ENCODE measurements at regions not wholly inside any gene's neighbourhood (a gene's known extent, or its start where the extent isn't known, plus 50 kb on each side); places are given as distances from the start of the nearest gene placed in this dataset.

DNA sequence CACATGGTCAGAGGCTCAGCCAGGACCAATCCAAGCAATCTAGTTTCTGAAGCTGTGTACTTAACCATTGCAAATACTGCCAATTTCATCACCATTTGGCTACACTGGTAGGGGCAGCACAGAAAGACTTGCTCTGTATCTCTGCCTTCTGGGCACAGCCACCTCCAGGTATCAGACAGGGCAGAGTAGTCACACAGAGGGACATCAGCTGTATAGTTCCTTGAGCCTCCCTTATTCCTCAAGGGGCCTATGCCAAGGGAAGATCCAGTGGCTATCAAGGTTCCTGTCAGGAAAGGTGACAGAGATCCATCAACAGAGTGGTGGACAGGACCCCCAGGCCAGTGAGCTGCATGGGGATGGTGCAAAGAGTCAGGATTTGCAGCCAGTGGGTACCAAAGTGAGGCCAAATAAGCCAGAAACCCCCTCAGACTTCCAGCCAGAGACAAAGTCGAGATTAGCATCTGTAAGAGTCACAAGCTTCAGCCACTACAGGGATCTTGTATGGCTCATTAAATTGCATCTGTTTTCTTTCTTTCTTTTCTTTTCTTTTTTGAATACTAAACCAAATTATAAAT is 381.6 kb upstream of the CPEB2 start:
- H3K36me3 Mint-ChIP-seq (ENCODE audit: low read depth) = no peaks in the 10 kb centered on the region
- H3K4me3 Mint-ChIP-seq = no peak overlapping the region
- ATAC-seq (no peak), DNase-seq (no peak)
- ChIA-PET CTCF (no interaction called here), POLR2A (no interaction called here)
- H3K27ac Mint-ChIP-seq = no peak overlapping the region
- H3K27me3 Mint-ChIP-seq (ENCODE audit: low read depth) = no peaks in the 10 kb centered on the region
- H3K4me1 Mint-ChIP-seq (ENCODE audit: low read depth) = no peaks in the 10 kb centered on the region
- H3K9me3 Mint-ChIP-seq (ENCODE audit: insufficient read depth) = no peaks in the 10 kb centered on the region

DNA sequence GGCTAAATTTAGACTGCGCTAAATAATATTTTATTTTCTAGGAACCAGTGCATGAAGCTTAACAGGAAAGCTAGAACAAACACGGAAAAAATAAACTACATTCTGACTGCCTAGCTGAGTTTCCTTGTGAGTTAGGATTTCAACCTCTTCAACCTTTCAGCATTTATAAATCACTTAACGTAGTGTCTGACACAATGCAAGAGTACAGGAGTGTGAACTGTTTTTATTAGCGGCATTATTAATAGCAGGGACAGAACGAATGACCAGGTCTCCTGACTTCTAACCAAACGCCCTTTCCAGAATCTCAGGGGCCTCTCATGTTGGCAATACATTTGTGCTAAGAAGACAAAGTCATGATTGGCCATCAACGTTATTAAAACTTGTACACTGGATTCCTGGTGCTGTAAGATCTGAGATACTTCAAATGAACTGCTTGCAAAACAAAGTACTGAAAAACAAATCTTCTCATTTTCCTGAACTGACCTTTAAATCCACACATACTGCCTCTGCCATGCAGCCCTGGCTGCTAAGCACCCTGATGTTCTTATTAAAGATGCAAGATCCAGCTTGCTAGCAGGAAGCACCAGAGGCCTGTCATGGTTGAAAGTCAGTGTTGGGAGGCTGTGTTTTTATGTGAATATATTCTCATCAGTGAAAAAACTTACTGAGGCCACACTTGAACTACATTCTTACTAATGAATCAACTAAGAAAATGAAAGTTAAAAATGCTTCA is 380.4 kb upstream of the CPEB2 start:
- Mint-ChIP-seq H3K36me3 (ENCODE audit: low read depth) (no peaks in the 10 kb centered on the region), H3K4me3 (no peak overlapping the region), H3K27me3 (ENCODE audit: low read depth) (no peaks in the 10 kb centered on the region), H3K4me1 (ENCODE audit: low read depth) (no peaks in the 10 kb centered on the region), H3K9me3 (ENCODE audit: insufficient read depth) (no peaks in the 10 kb centered on the region), H3K27ac (no peak overlapping the region)
- DNase-seq (no peak), ATAC-seq (no peak)
- ChIA-PET POLR2A (no interaction called here), CTCF (no interaction called here)

DNA sequence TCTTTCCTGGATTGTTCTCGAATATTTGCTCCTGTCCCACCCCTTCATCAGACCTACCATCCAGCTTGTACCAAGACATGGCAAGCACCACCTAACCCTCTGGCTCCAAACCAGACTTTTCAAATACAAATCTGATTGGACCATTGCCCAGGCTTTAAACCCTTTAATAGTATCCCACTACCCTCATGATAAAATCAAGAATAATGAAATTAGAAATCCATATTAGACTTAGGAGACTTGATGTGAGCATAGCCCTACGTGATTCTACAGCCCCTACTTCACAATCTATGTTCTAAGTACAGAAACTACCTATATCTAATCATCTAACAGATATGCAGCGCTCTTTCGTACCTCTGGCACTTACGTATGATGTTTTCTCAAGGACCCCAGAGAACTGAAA is 375.2 kb upstream of the CPEB2 start:
- H3K4me3 Mint-ChIP-seq = no peak overlapping the region
- CTCF ChIA-PET = no interaction called here
- DNase-seq (no peak), ATAC-seq (no peak)
- no peak overlapping the region for H3K27ac Mint-ChIP-seq
- H3K4me1 Mint-ChIP-seq (ENCODE audit: low read depth) = no peaks in the 10 kb centered on the region
- no peaks in the 10 kb centered on the region for H3K36me3 Mint-ChIP-seq (ENCODE audit: low read depth)
- no peaks in the 10 kb centered on the region for H3K9me3 Mint-ChIP-seq (ENCODE audit: insufficient read depth)
- H3K27me3 Mint-ChIP-seq (ENCODE audit: low read depth) = no peaks in the 10 kb centered on the region
- POLR2A ChIA-PET = no interaction called here

DNA sequence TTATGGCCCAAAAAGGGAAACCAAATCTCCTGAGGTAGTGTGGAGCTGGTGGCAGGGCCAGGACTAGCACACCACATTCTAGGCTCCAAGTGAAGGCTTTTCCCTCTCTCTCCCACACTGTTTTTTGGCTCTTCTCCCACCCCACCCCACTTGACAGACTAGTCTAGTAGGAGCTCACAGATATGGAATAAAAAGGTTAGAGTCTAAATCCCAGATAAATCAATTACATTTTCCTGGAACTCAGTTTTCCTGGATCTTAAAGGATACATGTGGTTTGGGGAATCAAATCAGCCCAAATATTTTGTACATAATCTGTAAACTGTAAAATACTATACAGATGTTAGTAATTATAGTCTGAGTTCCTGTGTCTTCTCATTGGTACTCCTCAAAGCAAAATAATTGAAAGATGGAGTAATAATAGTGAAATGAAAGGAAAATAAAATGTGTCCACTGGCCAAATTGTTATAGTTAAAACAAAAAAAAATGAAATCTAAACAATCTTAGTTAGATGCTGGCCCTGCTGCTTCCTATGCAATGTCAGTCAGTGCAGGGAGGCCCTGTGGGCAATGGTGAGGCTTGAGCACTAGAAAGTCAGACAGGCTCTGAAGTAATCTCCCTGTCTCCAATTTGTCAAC is 370.4 kb upstream of the CPEB2 start:
- Mint-ChIP-seq H3K27me3 (ENCODE audit: low read depth) (no peaks in the 10 kb centered on the region), H3K9me3 (ENCODE audit: insufficient read depth) (no peaks in the 10 kb centered on the region), H3K4me1 (ENCODE audit: low read depth) (no peaks in the 10 kb centered on the region), H3K27ac (no peak overlapping the region), H3K4me3 (no peak overlapping the region), H3K36me3 (ENCODE audit: low read depth) (no peaks in the 10 kb centered on the region)
- ChIA-PET CTCF (no interaction called here), POLR2A (no interaction called here)
- ATAC-seq (no peak), DNase-seq (no peak)

DNA sequence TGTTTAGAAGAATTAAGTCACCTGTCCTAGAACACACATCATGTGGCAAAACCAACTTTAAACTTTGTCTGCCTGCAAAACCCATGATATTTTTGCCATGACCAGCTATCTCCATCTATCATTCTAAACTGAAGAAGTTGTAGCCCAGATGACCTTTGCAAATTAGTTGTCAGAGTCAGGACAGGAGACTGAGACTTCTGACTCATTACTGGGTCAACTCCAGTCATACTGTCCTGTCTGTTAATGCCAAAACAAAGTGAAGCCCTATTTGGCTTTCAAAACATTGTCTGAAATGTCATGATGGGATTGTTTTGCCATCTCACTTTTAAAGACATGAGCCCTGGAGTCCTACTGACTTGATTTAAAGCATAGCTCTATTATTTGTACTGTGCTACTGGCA is 365.7 kb upstream of the CPEB2 start:
- Mint-ChIP-seq H3K27me3 (ENCODE audit: low read depth) (no peaks in the 10 kb centered on the region), H3K4me3 (no peak overlapping the region), H3K9me3 (ENCODE audit: insufficient read depth) (no peaks in the 10 kb centered on the region), H3K36me3 (ENCODE audit: low read depth) (no peaks in the 10 kb centered on the region), H3K27ac (no peak overlapping the region), H3K4me1 (ENCODE audit: low read depth) (no peaks in the 10 kb centered on the region)
- no peak for ATAC-seq
- POLR2A ChIA-PET = no interaction called here
- no peak for DNase-seq
- CTCF ChIA-PET = no interaction called here

DNA sequence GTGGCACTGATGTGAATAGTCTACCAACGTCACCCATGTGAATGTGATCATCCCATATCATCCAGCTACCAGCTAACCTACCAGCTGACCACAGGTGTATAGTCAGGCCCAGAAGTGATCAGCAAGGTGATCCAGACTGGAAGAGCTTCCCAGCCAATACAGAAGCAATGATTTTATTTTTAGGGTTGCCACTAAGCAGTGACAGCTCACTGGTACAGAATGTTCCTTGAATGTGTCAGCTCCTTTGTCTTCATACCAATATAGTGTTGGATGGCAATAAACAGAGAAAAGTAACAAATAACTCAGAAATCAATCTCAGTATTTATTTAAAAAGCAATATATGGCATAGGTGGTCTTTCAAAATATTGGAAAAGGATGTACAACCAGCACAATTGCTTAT is 361.8 kb upstream of the CPEB2 start:
- Mint-ChIP-seq H3K4me1 (ENCODE audit: low read depth) (no peaks in the 10 kb centered on the region), H3K36me3 (ENCODE audit: low read depth) (no peaks in the 10 kb centered on the region), H3K27me3 (ENCODE audit: low read depth) (no peaks in the 10 kb centered on the region), H3K4me3 (no peak overlapping the region), H3K27ac (no peak overlapping the region), H3K9me3 (ENCODE audit: insufficient read depth) (no peaks in the 10 kb centered on the region)
- ATAC-seq (no peak), DNase-seq (no peak)
- POLR2A ChIA-PET = no interaction called here
- CTCF ChIA-PET = no interaction called here

DNA sequence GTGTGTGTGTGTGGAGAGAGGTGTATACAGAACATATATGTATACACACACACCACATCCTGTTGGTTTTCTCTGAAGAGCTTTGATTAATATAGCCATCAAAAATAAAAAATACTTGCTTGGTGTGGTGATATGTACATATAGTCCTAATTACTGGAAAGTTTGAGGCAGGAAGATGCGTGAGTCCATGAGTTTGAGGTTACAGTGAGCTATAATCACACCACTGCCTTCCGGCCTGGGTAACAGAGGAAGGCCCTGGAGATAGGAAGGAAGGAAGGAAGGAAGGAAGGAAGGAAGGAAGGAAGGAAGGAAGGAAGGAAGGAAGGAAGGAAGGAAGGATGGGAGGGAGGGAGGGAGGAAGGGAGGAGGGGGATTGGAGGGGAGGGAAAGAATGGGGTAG is 360.4 kb upstream of the CPEB2 start:
- H3K9me3 Mint-ChIP-seq (ENCODE audit: insufficient read depth) = no peaks in the 10 kb centered on the region
- H3K27me3 Mint-ChIP-seq (ENCODE audit: low read depth) = no peaks in the 10 kb centered on the region
- DNase-seq = no peak
- no peaks in the 10 kb centered on the region for H3K36me3 Mint-ChIP-seq (ENCODE audit: low read depth)
- ChIA-PET POLR2A (interaction anchor here (0.6 kb wide), 1 partner anchor 37 kb away, joined by 3 read pairs; no protein-coding TSS in a partner anchor), CTCF (no interaction called here)
- H3K4me1 Mint-ChIP-seq (ENCODE audit: low read depth) = no peaks in the 10 kb centered on the region
- ATAC-seq = no peak
- H3K27ac Mint-ChIP-seq = no peak overlapping the region
- H3K4me3 Mint-ChIP-seq = no peak overlapping the region

DNA sequence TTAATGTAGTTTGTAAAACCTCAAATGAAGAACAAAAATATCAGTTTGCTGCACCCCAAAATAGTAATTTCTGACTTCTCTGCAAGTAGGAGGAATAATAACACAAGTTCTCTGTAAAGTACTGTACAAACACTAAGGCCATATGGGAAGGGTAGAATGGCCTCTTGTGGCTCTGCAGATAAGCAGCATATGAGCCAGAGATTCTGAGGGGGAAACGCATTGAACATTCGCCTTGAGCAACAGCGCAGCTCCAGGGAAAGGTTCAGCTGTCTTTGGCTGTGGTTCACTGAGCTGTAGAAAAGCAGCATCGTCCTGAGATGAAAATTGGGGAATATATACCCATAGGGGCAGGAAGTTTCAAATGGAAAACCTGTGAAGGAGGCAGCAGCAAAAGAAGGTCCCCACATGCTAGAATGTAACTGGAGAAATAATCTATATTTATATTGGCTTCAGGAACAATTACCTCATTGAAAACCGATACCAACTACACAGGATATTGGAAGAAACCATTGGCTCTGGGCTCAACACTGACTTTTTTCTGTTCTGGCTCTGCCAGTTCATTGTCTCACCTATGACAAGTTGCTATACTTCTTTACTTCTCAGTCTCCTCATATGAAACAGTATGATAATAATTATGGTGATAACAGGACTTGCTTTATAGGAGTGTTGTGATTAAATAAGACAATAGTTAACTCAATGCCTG is 357.6 kb upstream of the CPEB2 start:
- ATAC-seq (no peak), DNase-seq (no peak)
- POLR2A ChIA-PET = no interaction called here
- H3K4me1 Mint-ChIP-seq (ENCODE audit: low read depth) = no peaks in the 10 kb centered on the region
- H3K9me3 Mint-ChIP-seq (ENCODE audit: insufficient read depth) = no peaks in the 10 kb centered on the region
- H3K4me3 Mint-ChIP-seq = no peak overlapping the region
- no peaks in the 10 kb centered on the region for H3K36me3 Mint-ChIP-seq (ENCODE audit: low read depth)
- H3K27me3 Mint-ChIP-seq (ENCODE audit: low read depth) = no peaks in the 10 kb centered on the region
- H3K27ac Mint-ChIP-seq = no peak overlapping the region
- CTCF ChIA-PET = no interaction called here

DNA sequence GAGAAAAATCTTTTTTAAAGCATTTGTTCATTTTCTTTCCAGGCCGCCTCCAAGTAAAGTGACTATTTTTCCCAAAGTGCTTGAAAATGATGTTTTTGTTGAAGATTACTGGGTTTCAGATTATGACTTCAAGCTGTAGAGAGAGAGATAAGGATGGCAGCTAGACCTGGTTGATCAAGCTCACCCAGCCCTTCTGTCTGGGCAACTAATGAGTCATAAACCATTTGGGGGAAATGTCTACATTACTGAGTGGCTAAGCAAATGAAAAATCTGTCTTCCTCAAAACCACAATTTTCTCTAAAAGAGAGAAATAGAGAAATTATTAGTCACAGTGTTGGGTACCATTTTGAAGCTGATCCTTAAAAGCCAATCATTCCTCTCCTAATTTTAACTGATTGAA is 355.4 kb upstream of the CPEB2 start:
- DNase-seq (no peak), ATAC-seq (no peak)
- CTCF ChIA-PET = no interaction called here
- Mint-ChIP-seq H3K27me3 (ENCODE audit: low read depth) (no peaks in the 10 kb centered on the region), H3K9me3 (ENCODE audit: insufficient read depth) (no peaks in the 10 kb centered on the region), H3K36me3 (ENCODE audit: low read depth) (no peaks in the 10 kb centered on the region), H3K4me3 (no peak overlapping the region), H3K4me1 (ENCODE audit: low read depth) (no peaks in the 10 kb centered on the region), H3K27ac (no peak overlapping the region)
- POLR2A ChIA-PET = no interaction called here

DNA sequence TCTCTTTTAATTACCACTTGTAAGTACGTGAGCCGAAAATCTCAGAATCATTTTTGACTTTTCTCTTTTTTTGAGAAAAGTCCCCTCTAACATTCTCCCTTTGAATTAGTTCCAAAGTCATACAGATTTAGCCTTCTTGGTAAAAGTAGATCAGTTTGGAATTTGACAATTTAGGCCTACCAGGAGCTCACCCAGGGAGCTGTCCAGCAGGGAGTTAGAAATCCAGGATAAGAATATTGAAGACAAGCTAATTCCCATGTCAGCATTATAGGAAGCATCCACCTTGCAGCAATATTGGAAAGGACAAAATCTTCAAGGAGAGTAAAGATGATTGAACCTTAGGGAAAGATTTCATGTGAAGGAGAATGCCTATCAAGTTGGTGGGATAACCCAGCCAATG is 352.2 kb upstream of the CPEB2 start:
- no peaks in the 10 kb centered on the region for H3K36me3 Mint-ChIP-seq (ENCODE audit: low read depth)
- DNase-seq (no peak), ATAC-seq (no peak)
- H3K27ac Mint-ChIP-seq = no peak overlapping the region
- POLR2A ChIA-PET = no interaction called here
- no peaks in the 10 kb centered on the region for H3K4me1 Mint-ChIP-seq (ENCODE audit: low read depth)
- no peaks in the 10 kb centered on the region for H3K9me3 Mint-ChIP-seq (ENCODE audit: insufficient read depth)
- H3K4me3 Mint-ChIP-seq = no peak overlapping the region
- CTCF ChIA-PET = no interaction called here
- H3K27me3 Mint-ChIP-seq (ENCODE audit: low read depth) = no peaks in the 10 kb centered on the region

DNA sequence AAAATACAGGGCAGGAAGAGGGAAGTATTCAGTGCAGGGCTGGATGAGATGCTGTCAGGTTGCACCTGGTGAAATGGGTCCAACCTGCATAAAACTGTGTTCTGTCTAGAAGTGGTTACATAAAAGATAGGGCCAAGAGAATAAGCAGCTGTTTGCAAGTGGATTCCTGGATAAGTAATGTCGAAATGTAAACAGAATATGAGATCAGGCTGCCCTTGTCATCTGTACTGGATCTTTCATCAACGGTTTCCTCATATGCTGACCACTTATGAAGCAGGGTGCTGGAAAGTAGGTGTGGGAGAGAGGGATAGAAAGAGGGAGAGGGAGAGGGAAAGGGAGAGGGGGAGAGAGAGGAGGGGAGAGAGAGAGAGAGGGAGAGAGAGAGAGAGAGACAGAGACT is 349.8 kb upstream of the CPEB2 start:
- ATAC-seq (no peak), DNase-seq (no peak)
- Mint-ChIP-seq H3K27ac (no peak overlapping the region), H3K4me3 (no peak overlapping the region), H3K27me3 (ENCODE audit: low read depth) (no peaks in the 10 kb centered on the region), H3K36me3 (ENCODE audit: low read depth) (no peaks in the 10 kb centered on the region), H3K4me1 (ENCODE audit: low read depth) (no peaks in the 10 kb centered on the region), H3K9me3 (ENCODE audit: insufficient read depth) (peaks cover 3% of the 10 kb centered on the region)
- POLR2A ChIA-PET = no interaction called here
- CTCF ChIA-PET = no interaction called here

DNA sequence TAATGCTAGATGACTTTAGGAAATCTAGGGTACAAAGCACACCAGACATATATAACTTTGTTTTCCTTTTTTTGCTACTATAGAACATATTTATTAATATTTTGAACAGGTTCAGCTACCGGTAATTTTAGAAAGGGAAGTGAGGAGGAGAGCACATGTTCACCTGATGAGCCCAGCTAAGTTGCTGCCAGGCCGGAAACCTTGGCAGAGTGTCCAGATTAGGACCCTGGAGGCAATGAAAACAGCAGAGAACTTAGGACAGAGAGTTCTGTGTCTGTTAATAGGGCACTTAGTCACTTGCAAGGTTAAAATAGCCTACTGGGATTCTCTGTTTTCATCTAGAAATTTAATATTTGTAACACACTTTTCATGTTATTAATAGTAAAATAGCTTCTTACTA is 348.9 kb upstream of the CPEB2 start:
- CTCF ChIA-PET = no interaction called here
- DNase-seq (no peak), ATAC-seq (no peak)
- POLR2A ChIA-PET = no interaction called here
- Mint-ChIP-seq H3K4me3 (no peak overlapping the region), H3K27ac (no peak overlapping the region), H3K9me3 (ENCODE audit: insufficient read depth) (peaks cover 3% of the 10 kb centered on the region), H3K4me1 (ENCODE audit: low read depth) (no peaks in the 10 kb centered on the region), H3K36me3 (ENCODE audit: low read depth) (no peaks in the 10 kb centered on the region), H3K27me3 (ENCODE audit: low read depth) (no peaks in the 10 kb centered on the region)
